ENCODE measurements at regions not wholly inside any gene's neighbourhood (a gene's known extent, or its start where the extent isn't known, plus 50 kb on each side); places are given as distances from the start of the nearest gene placed in this dataset.

GRCh38 chr22:48553119-48553518 lies 1274.6 kb downstream of the BRD1 start:
- TF ChIP-seq TSHZ2 (CRISPR knock-in tag; IDR thresholded peaks at IDR 0.05) (no peak), OSR1 (CRISPR knock-in tag; IDR thresholded peaks at IDR 0.05) (no peak), ZC3H10 (CRISPR knock-in tag; IDR thresholded peaks at IDR 0.05) (no peak), ZFP30 (CRISPR knock-in tag; IDR thresholded peaks at IDR 0.05) (no peak), BACH2 (CRISPR knock-in tag; IDR thresholded peaks at IDR 0.05; ENCODE audit: borderline replicate concordance) (no peak), PATZ1 (CRISPR knock-in tag; IDR thresholded peaks at IDR 0.05; ENCODE audit: borderline replicate concordance) (no peak), CREB5 (CRISPR knock-in tag; IDR thresholded peaks at IDR 0.05; ENCODE audit: low read depth) (no peak), ISL1 (CRISPR knock-in tag; IDR thresholded peaks at IDR 0.05) (no peak)
- no peak for ATAC-seq

GRCh38 chr22:48551716-48552268 lies 1275.9 kb downstream of the BRD1 start:
- ATAC-seq = no peak

More at GRCh38 chr22:48551716-48552268, 1275.9 kb downstream of the BRD1 start:
- TF ChIP-seq RARB (CRISPR knock-in tag; IDR thresholded peaks at IDR 0.05) (no peak), ARNTL (CRISPR knock-in tag; IDR thresholded peaks at IDR 0.05; ENCODE audit: borderline replicate concordance, low read depth) (no peak), ZNF70 (CRISPR knock-in tag; IDR thresholded peaks at IDR 0.05) (no peak), PPARA (CRISPR knock-in tag; IDR thresholded peaks at IDR 0.05; ENCODE audit: borderline replicate concordance) (no peak), CREB5 (CRISPR knock-in tag; IDR thresholded peaks at IDR 0.05; ENCODE audit: low read depth) (no peak), SNAI2 (CRISPR knock-in tag; IDR thresholded peaks at IDR 0.05) (no peak), TOX (CRISPR knock-in tag; IDR thresholded peaks at IDR 0.05; ENCODE audit: borderline replicate concordance) (no peak), CSRNP3 (CRISPR knock-in tag; IDR thresholded peaks at IDR 0.05) (no peak), ISL1 (CRISPR knock-in tag; IDR thresholded peaks at IDR 0.05) (no peak), TCF4 (CRISPR knock-in tag; IDR thresholded peaks at IDR 0.05; ENCODE audit: borderline replicate concordance) (no peak), CSDC2 (CRISPR knock-in tag; IDR thresholded peaks at IDR 0.05) (no peak), BACH2 (CRISPR knock-in tag; IDR thresholded peaks at IDR 0.05; ENCODE audit: borderline replicate concordance) (no peak), PATZ1 (CRISPR knock-in tag; IDR thresholded peaks at IDR 0.05; ENCODE audit: borderline replicate concordance) (no peak)

Measured in SK-N-SH treated with all-trans-retinoic acid at 6 μM for 48 hours (cell line).